GM12878 (cell line): ENCODE measurements at regions not wholly inside any gene's neighbourhood (a gene's known extent, or its start where the extent isn't known, plus 50 kb on each side); places are given as distances from the start of the nearest gene placed in this dataset.
A peak's percentile ranks its signal among the peaks of the same experiment; 100 is the strongest.

Experiments used
- ATAC-seq: fragments of 200-7000 bp; cut with Tn5 transposase; 3 replicates; pipeline ENCODE4 v1.9.1; 2020; ENCODE audit warnings: mild to moderate bottlenecking, moderate library complexity
- BruUV-seq: library from RNA; stranded (reverse); fragments of 400-500 nt; replicated peaks from 2 replicates; lab custom pipeline; 2021; lab: Mats Ljungman, UMichigan
- CTCF ChIA-PET: fragments of 300-600 bp; sonication (Branson Sonifier 250); formaldehyde crosslinking; extraction: SDS; loops from one replicate; lab custom pipeline; 2021; ENCODE audit warnings: inconsistent platforms; lab: Yijun Ruan, JAX
- POLR2A ChIA-PET: fragments of 350-600 bp; formaldehyde crosslinking; extraction: SDS; loops from one replicate; lab custom pipeline; 2021; ENCODE audit warnings: inconsistent platforms; lab: Charles Lee
- RAD21 ChIA-PET: fragments of 300-600 bp; sonication (Branson Sonifier 250); formaldehyde crosslinking; loops from one replicate; lab custom pipeline; 2023; ENCODE audit warnings: antibody characterized with exemption; ENCODE audit not compliant: unreplicated experiment; lab: Charles Lee
- SMC1A ChIA-PET: fragments of 300-600 bp; sonication (Branson Sonifier 250); formaldehyde crosslinking; loops from one replicate; lab custom pipeline; 2023; ENCODE audit not compliant: unreplicated experiment, uncharacterized antibody; lab: Charles Lee
- DNase-seq: peaks from one replicate; pipeline ENCODE4 v3.0.0-alpha.2; 2011; ENCODE audit warnings: low read depth, low spot score
- FAIRE-seq: peaks from 3 replicates; lab custom pipeline; 2011; peaks lifted over from hg19 to GRCh38; lab: Jason Lieb, UNC
- H2AFZ ChIP-seq: 2 replicates; pipeline ENCODE4 v1.6.0; 2011; ENCODE audit warnings: low read depth, low read length, control low read depth; ENCODE audit not compliant: control insufficient read depth
- H3K27ac ChIP-seq: 2 replicates; pipeline ENCODE4 v1.5.1; 2011; ENCODE audit warnings: control low read depth; ENCODE audit not compliant: control insufficient read depth, insufficient read depth
- H3K27me3 ChIP-seq, 2 experiments: replicated peaks in 1 of 2; 2 replicates each; pipeline versions ENCODE4 v1.6.0 to v1.6.1; 2011; ENCODE audit warnings: low read length in 1 of 2; ENCODE audit not compliant: control insufficient read depth in 2 of 2, insufficient read depth in 2 of 2
- H3K36me3 ChIP-seq, 2 experiments: 2 replicates each; pipeline ENCODE4 v1.5.1; 2011; ENCODE audit warnings: low read length in 1 of 2; ENCODE audit not compliant: control insufficient read depth in 2 of 2, insufficient read depth in 2 of 2
- H3K4me1 ChIP-seq: 2 replicates; pipeline ENCODE4 v1.6.1; 2011; ENCODE audit warnings: mild to moderate bottlenecking, low read length, moderate library complexity, mixed read lengths; ENCODE audit not compliant: control insufficient read depth, insufficient read depth
- H3K4me2 ChIP-seq: 2 replicates; pipeline ENCODE4 v1.6.0; 2011; ENCODE audit warnings: control low read depth; ENCODE audit not compliant: control insufficient read depth, insufficient read depth
- H3K4me3 ChIP-seq: fragments of 200-600 bp; sonication (generic); 2 replicates; pipeline ENCODE4 v1.5.1; 2016
- H3K79me2 ChIP-seq: 2 replicates; pipeline ENCODE4 v1.6.0; 2011; ENCODE audit warnings: low read length; ENCODE audit not compliant: control insufficient read depth, insufficient read depth
- H3K9ac ChIP-seq: 2 replicates; pipeline ENCODE4 v1.8.0; 2011; ENCODE audit warnings: low read length, control low read depth, mixed read lengths; ENCODE audit not compliant: control insufficient read depth, insufficient read depth
- H3K9me3 ChIP-seq: replicated peaks from 3 replicates; pipeline ENCODE4 v1.5.1; 2011; ENCODE audit warnings: mild to moderate bottlenecking, low read length; ENCODE audit not compliant: control insufficient read depth, insufficient read depth
- H4K20me1 ChIP-seq: 2 replicates; pipeline ENCODE4 v1.6.0; 2011; ENCODE audit not compliant: control insufficient read depth, insufficient read depth
- ASH2L ChIP-seq: fragments of 300-600, 200-600 bp; sonication (generic); IDR thresholded peaks from 2 replicates; pipeline ENCODE4 v1.6.1; 2017; ENCODE audit warnings: low read depth, mild to moderate bottlenecking, borderline replicate concordance
- ATF3 ChIP-seq: IDR thresholded peaks from 2 replicates; pipeline ENCODE4 v1.6.1; 2011; ENCODE audit warnings: low read depth, mild to moderate bottlenecking, low read length, moderate library complexity, borderline replicate concordance; ENCODE audit errors: extremely low read depth
- CBX3 ChIP-seq: fragments of 200-600 bp; sonication (generic); IDR thresholded peaks from 2 replicates; pipeline ENCODE4 v1.6.1; 2016; ENCODE audit warnings: low read depth, borderline replicate concordance
- EZH2 ChIP-seq: IDR thresholded peaks from 2 replicates; pipeline ENCODE4 v1.6.1; 2012; ENCODE audit warnings: low read depth, mild to moderate bottlenecking, control low read depth, inconsistent platforms, low read length, borderline replicate concordance; ENCODE audit not compliant: control insufficient read depth
- FOXK2 ChIP-seq: fragments of 450-650 bp; IDR thresholded peaks from 2 replicates; pipeline ENCODE4 v1.6.1; 2017; ENCODE audit warnings: mild to moderate bottlenecking, moderate library complexity
- HDAC6 ChIP-seq: fragments of 200-600 bp; sonication (generic); IDR thresholded peaks from one replicate; pipeline ENCODE4 v1.8.0; 2017; ENCODE audit warnings: antibody characterized with exemption; ENCODE audit not compliant: unreplicated experiment
- JUND ChIP-seq: IDR thresholded peaks from 2 replicates; pipeline ENCODE4 v1.6.1; 2012; ENCODE audit warnings: low read depth, mild to moderate bottlenecking, low read length, improper control_type of control experiment, moderate library complexity
- MTA3 ChIP-seq: IDR thresholded peaks from 2 replicates; pipeline ENCODE4 v1.6.1; 2012; ENCODE audit warnings: low read length, inconsistent platforms, borderline replicate concordance
- NFIC ChIP-seq: IDR thresholded peaks from 2 replicates; pipeline ENCODE4 v1.6.1; 2012; ENCODE audit warnings: low read depth, mild to moderate bottlenecking, inconsistent platforms, low read length, moderate library complexity
- RFX5 ChIP-seq: IDR thresholded peaks from 2 replicates; pipeline ENCODE4 v1.6.1; 2011; ENCODE audit warnings: low read depth, low read length, improper control_type of control experiment
- SIX5 ChIP-seq: IDR thresholded peaks from 2 replicates; pipeline ENCODE4 v1.6.1; 2011; ENCODE audit warnings: mild to moderate bottlenecking, low read depth, low read length, moderate library complexity; ENCODE audit not compliant: severe bottlenecking
- SREBF2 ChIP-seq: IDR thresholded peaks from 2 replicates; pipeline ENCODE4 v1.6.1; 2012; ENCODE audit warnings: mild to moderate bottlenecking, low read length
- TBL1XR1 ChIP-seq: IDR thresholded peaks from 2 replicates; pipeline ENCODE4 v1.6.1; 2012; ENCODE audit warnings: low read depth, low read length, improper control_type of control experiment
- ZNF24 ChIP-seq: fragments of 450-650 bp; IDR thresholded peaks from 2 replicates; pipeline ENCODE4 v1.6.1; 2017; ENCODE audit warnings: antibody characterized with exemption, mild to moderate bottlenecking
- ZSCAN29 ChIP-seq: fragments of 450-650 bp; IDR thresholded peaks from 2 replicates; pipeline ENCODE4 v1.6.1; 2017; ENCODE audit warnings: mild to moderate bottlenecking, moderate library complexity
- ZZZ3 ChIP-seq: IDR thresholded peaks from 2 replicates; pipeline ENCODE4 v1.6.1; 2011; ENCODE audit warnings: low read depth; ENCODE audit not compliant: control insufficient read depth, insufficient read length
- WGBS: methylation state at CpG from one replicate; pipeline ENCODE4 v1.1.6; 2016; ENCODE audit warnings: low lambda C conversion rate; ENCODE audit not compliant: insufficient replicate concordance, insufficient coverage; ENCODE audit errors: missing lambda C conversion rate; 5-methylcytosine and 5-hydroxymethylcytosine counted together
- in situ Hi-C: fragments of 300-500 bp; cut with MboI; formaldehyde crosslinking; loops from 9 replicates; pipeline ENCODE4 v1.14.3; 2018; ENCODE audit warnings: mixed read lengths
- intact Hi-C: fragments of 100-400 bp; cut with micrococcal nuclease; formaldehyde crosslinking; loops from one replicate; pipeline ENCODE4 v1.14.2; 2022; ENCODE audit not compliant: unreplicated experiment
- TF ChIP-seq, protein P1 (sequence below): fragments of 450-650 bp; IDR thresholded peaks from 2 replicates; pipeline ENCODE4 v1.6.1; 2017; ENCODE audit warnings: antibody characterized with exemption, mild to moderate bottlenecking, moderate library complexity

DNA sequence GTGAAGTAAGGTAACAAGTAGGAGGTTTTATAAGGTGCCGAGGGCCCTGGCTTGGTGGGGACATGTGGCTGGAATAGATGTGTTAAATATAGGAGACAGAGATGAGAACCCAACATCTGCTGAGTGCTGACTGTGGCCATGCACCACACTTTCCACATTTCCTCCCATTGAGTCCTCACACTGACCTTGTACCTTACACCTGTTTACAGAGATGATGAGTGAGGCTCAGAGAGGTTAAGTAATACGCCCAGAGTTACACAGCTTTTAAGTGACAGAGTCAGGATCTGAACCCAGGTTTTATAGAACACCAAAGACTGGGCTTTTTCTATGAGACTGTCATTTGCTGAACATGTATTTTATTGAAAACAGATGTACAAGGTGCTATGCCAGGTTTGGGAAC, 70.8 kb upstream of the LTA4H start:
- Histone ChIP-seq H3K36me3 (no peaks in the 10 kb centered on the region), H4K20me1 (no peaks in the 10 kb centered on the region), H3K27me3 (no peaks in the 10 kb centered on the region; a peak in 1 of 4 replicates), H3K4me1 (no peaks in the 10 kb centered on the region), H3K9ac (no peak overlapping the region), H3K79me2 (no peaks in the 10 kb centered on the region), H3K4me3 (no peak overlapping the region), H3K4me2 (no peak overlapping the region), H2AFZ (no peak overlapping the region), H3K27ac (no peak overlapping the region), H3K9me3 (no peaks in the 10 kb centered on the region; the same call in 2 of the 3 replicates)
- no peak for ATAC-seq
- ChIA-PET CTCF (no interaction called here), RAD21 (no interaction called here), POLR2A (no interaction called here), SMC1A (no interaction called here)
- DNase-seq, result no peak
- 0% methylated on average over 2 of the region's 2 CpGs for WGBS
- in situ Hi-C loops, result no loop called here
- TF ChIP-seq TBL1XR1 (no peak), ZZZ3 (no peak), ASH2L (no peak), JUND (no peak), FOXK2 (no peak), HDAC6 (no peak), MTA3 (no peak), ATF3 (no peak), ZSCAN29 (no peak), CBX3 (no peak), RFX5 (no peak), SIX5 (no peak), SREBF2 (no peak), NFIC (no peak), EZH2 (no peak), ZNF24 (no peak)
- TF ChIP-seq, protein P1, sequence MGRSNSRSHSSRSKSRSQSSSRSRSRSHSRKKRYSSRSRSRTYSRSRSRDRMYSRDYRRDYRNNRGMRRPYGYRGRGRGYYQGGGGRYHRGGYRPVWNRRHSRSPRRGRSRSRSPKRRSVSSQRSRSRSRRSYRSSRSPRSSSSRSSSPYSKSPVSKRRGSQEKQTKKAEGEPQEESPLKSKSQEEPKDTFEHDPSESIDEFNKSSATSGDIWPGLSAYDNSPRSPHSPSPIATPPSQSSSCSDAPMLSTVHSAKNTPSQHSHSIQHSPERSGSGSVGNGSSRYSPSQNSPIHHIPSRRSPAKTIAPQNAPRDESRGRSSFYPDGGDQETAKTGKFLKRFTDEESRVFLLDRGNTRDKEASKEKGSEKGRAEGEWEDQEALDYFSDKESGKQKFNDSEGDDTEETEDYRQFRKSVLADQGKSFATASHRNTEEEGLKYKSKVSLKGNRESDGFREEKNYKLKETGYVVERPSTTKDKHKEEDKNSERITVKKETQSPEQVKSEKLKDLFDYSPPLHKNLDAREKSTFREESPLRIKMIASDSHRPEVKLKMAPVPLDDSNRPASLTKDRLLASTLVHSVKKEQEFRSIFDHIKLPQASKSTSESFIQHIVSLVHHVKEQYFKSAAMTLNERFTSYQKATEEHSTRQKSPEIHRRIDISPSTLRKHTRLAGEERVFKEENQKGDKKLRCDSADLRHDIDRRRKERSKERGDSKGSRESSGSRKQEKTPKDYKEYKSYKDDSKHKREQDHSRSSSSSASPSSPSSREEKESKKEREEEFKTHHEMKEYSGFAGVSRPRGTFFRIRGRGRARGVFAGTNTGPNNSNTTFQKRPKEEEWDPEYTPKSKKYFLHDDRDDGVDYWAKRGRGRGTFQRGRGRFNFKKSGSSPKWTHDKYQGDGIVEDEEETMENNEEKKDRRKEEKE, result no peak
- FAIRE-seq, result peak; percentile 18
- no TSS peak for BruUV-seq
- intact Hi-C loops, result no loop called here
